ENCODE measurements at regions not wholly inside any gene's neighbourhood (a gene's known extent, or its start where the extent isn't known, plus 50 kb on each side); places are given as distances from the start of the nearest gene placed in this dataset.

GRCh38 chr3:165984589-165984988 lies 147.4 kb upstream of the BCHE start (continued):
- TF ChIP-seq THAP7 (CRISPR knock-in tag; IDR thresholded peaks at IDR 0.05) (no peak), MIXL1 (CRISPR knock-in tag; IDR thresholded peaks at IDR 0.05) (no peak)

GRCh38 chr3:165983284-165983683 lies 146.1 kb upstream of the BCHE start:
- Histone ChIP-seq H3K9me3 (ENCODE audit: low read length) (no peaks in the 10 kb centered on the region), H3K27me3 (ENCODE audit: control insufficient read depth in 1 of 2, insufficient read depth in 2 of 2, low read length in 2 of 2) (no peaks in the 10 kb centered on the region), H3K4me1 (ENCODE audit: insufficient read depth, low read length) (no peaks in the 10 kb centered on the region), H3K36me3 (replicated peaks in 1 of 2; ENCODE audit: control insufficient read depth in 1 of 2, insufficient read depth in 2 of 2, low read length in 2 of 2) (no peaks in the 10 kb centered on the region), H3K79me2 (ENCODE audit: insufficient read depth, low read length) (no peaks in the 10 kb centered on the region), H2AFZ (ENCODE audit: low read length) (no peak overlapping the region), H3K27ac (ENCODE audit: extremely low read length, insufficient read depth, low read length) (no peak overlapping the region), H3K9ac (ENCODE audit: insufficient read depth, low read depth, low read length) (no peak overlapping the region), H4K20me1 (ENCODE audit: insufficient read depth, low read length) (no peaks in the 10 kb centered on the region), H3K4me3 (replicated peaks in 1 of 3; ENCODE audit: insufficient read depth in 1 of 3, low read depth in 2 of 3, low read length in 3 of 3) (no peak overlapping the region), H3K4me2 (ENCODE audit: low read depth, low read length) (no peak overlapping the region)
- TF ChIP-seq ZNF225 (CRISPR knock-in tag; IDR thresholded peaks at IDR 0.05): no peak
- TF ChIP-seq ZNF138 (CRISPR knock-in tag; IDR thresholded peaks at IDR 0.05; ENCODE audit: low read depth): no peak
- no peak for TF ChIP-seq ZNF468 (CRISPR knock-in tag; IDR thresholded peaks at IDR 0.05)
- TF ChIP-seq CSRNP1 (CRISPR knock-in tag; IDR thresholded peaks at IDR 0.05): no peak
- no peak for TF ChIP-seq ZBTB21 (CRISPR knock-in tag; IDR thresholded peaks at IDR 0.05)
- no peak for TF ChIP-seq FOSL1 (CRISPR knock-in tag; IDR thresholded peaks at IDR 0.05; ENCODE audit: borderline replicate concordance)
- TF ChIP-seq ZBTB42 (CRISPR knock-in tag; IDR thresholded peaks at IDR 0.05): no peak
- TF ChIP-seq MEIS1 (CRISPR knock-in tag; IDR thresholded peaks at IDR 0.05; ENCODE audit: borderline replicate concordance): no peak
- TF ChIP-seq ARNT2 (CRISPR knock-in tag; IDR thresholded peaks at IDR 0.05; ENCODE audit: low read depth): no peak
- TF ChIP-seq ZNF780A (CRISPR knock-in tag; IDR thresholded peaks at IDR 0.05): no peak
- TF ChIP-seq TEAD2 (CRISPR knock-in tag; IDR thresholded peaks at IDR 0.05): no peak
- TF ChIP-seq HCFC1 (IDR thresholded peaks at IDR 0.05; ENCODE audit: low read depth, low read length): no peak
- TF ChIP-seq ZNF605 (CRISPR knock-in tag; IDR thresholded peaks at IDR 0.05): no peak
- TF ChIP-seq TCF7L2 (IDR thresholded peaks at IDR 0.05; ENCODE audit: low read depth, low read length): no peak
- TF ChIP-seq NR0B2 (CRISPR knock-in tag; IDR thresholded peaks at IDR 0.05): no peak
- ATAC-seq (no peak), FAIRE-seq (no peak), DNase-seq (ENCODE audit: low spot score) (no peak)
- intact Hi-C loops (cut with micrococcal nuclease; ENCODE audit: unreplicated experiment) (no loop called here), in situ Hi-C loops (cut with HindIII; ENCODE audit: extremely low pct_ligation_motif_present, low pct_unique_long_range_greater_than_20kb) (no loop called here)
- ChIA-PET POLR2A (no interaction called here), CTCF (ENCODE audit: low intra/inter-chr PET ratio, low total read pairs) (no interaction called here)
- BruUV-seq (replicated peaks): no TSS peak
- WGBS (ENCODE audit: low lambda C conversion rate): 7% methylated on average over 2 of the region's 2 CpGs

Measured in HepG2 (cell line).